ENCODE measurements at regions not wholly inside any gene's neighbourhood (a gene's known extent, or its start where the extent isn't known, plus 50 kb on each side); places are given as distances from the start of the nearest gene placed in this dataset.

DNA sequence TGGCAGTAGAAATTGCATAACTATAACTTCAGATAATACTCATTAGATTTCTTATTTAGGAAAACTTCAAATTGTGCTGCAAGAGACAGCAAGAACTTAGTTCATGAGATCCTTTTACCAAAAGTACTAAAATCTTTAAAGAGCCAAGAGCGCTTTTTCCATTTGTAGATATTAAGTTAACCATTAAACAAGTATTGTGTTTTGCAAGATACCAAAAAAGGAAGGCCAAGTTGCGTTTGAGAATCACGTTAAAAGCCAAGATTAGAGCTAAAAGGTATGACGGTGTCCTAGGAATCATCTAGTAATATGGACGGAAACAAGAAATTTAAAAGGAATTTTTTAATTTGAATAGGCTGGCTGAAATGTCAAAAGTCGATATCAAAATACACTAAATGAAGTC is 361.3 kb upstream of the LYPLAL1 start:
- 98% methylated on average over 4 of the region's 6 CpGs for WGBS
- H3K4me2 ChIP-seq (ENCODE audit: low read length, poor library complexity, severe bottlenecking) = no peak overlapping the region
- H4K8ac ChIP-seq (ENCODE audit: low read length) = no peak overlapping the region
- no peak overlapping the region for H3K4me3 ChIP-seq (ENCODE audit: insufficient read depth in 1 of 2, low read depth in 1 of 2, low read length in 2 of 2)
- no peak overlapping the region for H2BK5ac ChIP-seq (ENCODE audit: low read depth, low read length, poor library complexity, severe bottlenecking)
- H2AFZ ChIP-seq (ENCODE audit: low read depth, low read length) = no peak overlapping the region
- no peak overlapping the region for H3K9ac ChIP-seq (ENCODE audit: low read length)
- no peak overlapping the region for H2AK5ac ChIP-seq (ENCODE audit: low read length, severe bottlenecking)
- H3K27me3 ChIP-seq (ENCODE audit: control insufficient read depth in 1 of 2, insufficient read depth in 1 of 2, low read length in 2 of 2) = no peaks in the 10 kb centered on the region
- no peak overlapping the region for H3K18ac ChIP-seq (ENCODE audit: low read depth in 1 of 2, low read length in 2 of 2)
- no peaks in the 10 kb centered on the region for H3K79me1 ChIP-seq (replicated peaks; ENCODE audit: low read length, poor library complexity, severe bottlenecking)
- peaks cover 1% of the 10 kb centered on the region for H3K4me1 ChIP-seq (ENCODE audit: control insufficient read depth, insufficient read depth, low read depth, low read length)
- H3K14ac ChIP-seq (ENCODE audit: low read length in 2 of 2) = no peak overlapping the region
- no peak overlapping the region for H2BK120ac ChIP-seq (ENCODE audit: low read depth, low read length)
- no peak for DNase-seq
- H2BK12ac ChIP-seq (ENCODE audit: low read length in 2 of 2) = no peak overlapping the region
- H2BK15ac ChIP-seq (ENCODE audit: low read depth, poor library complexity, severe bottlenecking) = no peak overlapping the region
- no peaks in the 10 kb centered on the region for H3K36me3 ChIP-seq (ENCODE audit: control insufficient read depth in 1 of 2, insufficient read depth in 2 of 2, low read depth in 1 of 2, low read length in 2 of 2)
- no peak overlapping the region for H3K4ac ChIP-seq (ENCODE audit: low read depth in 1 of 2, low read length in 2 of 2)
- no peak overlapping the region for H3K23ac ChIP-seq (ENCODE audit: low read length in 2 of 2)
- no peak overlapping the region for H4K91ac ChIP-seq (ENCODE audit: low read length)
- no peak overlapping the region for H3K27ac ChIP-seq (ENCODE audit: low read length, poor library complexity, severe bottlenecking)
- no peaks in the 10 kb centered on the region for H3K9me3 ChIP-seq (ENCODE audit: control insufficient read depth, low read length)

DNA sequence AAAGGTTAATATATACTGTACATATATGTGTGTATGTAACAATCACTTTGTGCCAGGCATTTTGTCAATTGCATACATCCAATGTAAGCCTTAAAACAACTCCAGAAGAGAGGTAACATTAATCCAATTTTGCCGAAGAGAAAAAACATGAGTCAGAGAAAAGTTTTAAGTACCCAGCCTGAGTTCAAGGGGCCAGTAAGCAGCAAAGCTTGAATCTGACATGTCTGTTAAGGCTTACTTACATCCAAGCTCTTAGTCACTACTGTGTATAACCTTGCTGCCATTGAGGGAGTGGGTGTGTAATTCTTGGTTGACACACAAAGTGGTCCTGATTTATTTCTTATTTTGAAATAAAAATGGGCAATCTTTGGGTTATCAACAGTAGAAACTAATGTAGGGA is 360.4 kb upstream of the LYPLAL1 start:
- Histone ChIP-seq H4K8ac (ENCODE audit: low read length) (no peak overlapping the region), H3K27ac (ENCODE audit: low read length, poor library complexity, severe bottlenecking) (no peak overlapping the region)
- 0% methylated on average over 1 of the region's 1 CpG for WGBS

DNA sequence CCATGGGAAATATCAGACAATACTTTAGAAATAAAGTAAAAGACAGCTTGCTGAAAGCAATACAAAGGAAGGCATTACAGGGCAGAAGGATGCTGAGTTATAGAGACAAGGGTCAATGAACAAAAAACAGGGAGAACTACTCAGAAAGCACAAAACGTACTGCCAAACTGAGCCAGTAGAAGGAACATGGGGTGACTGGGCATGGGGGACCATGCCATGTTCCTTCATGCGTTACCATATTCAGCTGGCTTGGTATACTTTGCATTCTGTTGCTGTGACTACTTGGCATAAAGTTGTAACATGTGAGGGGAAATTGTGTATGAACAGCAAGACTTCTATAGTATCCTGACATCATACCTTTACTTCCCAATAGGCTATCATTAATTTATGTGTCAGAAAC is 358.6 kb upstream of the LYPLAL1 start:
- Histone ChIP-seq H3K27me3 (ENCODE audit: control insufficient read depth in 1 of 2, insufficient read depth in 1 of 2, low read length in 2 of 2) (no peaks in the 10 kb centered on the region), H3K27ac (ENCODE audit: low read length, poor library complexity, severe bottlenecking) (no peak overlapping the region), H3K4me2 (ENCODE audit: low read length, poor library complexity, severe bottlenecking) (no peak overlapping the region), H2BK12ac (ENCODE audit: low read length in 2 of 2) (no peak overlapping the region), H2BK120ac (ENCODE audit: low read depth, low read length) (no peak overlapping the region), H4K91ac (ENCODE audit: low read length) (no peak overlapping the region), H2AK5ac (ENCODE audit: low read length, severe bottlenecking) (no peak overlapping the region), H3K9me3 (ENCODE audit: control insufficient read depth, low read length) (no peaks in the 10 kb centered on the region), H3K4me1 (ENCODE audit: control insufficient read depth, insufficient read depth, low read depth, low read length) (peaks cover 1% of the 10 kb centered on the region), H3K9ac (ENCODE audit: low read length) (no peak overlapping the region), H3K18ac (ENCODE audit: low read depth in 1 of 2, low read length in 2 of 2) (no peak overlapping the region), H2AFZ (ENCODE audit: low read depth, low read length) (no peak overlapping the region), H3K4me3 (ENCODE audit: insufficient read depth in 1 of 2, low read depth in 1 of 2, low read length in 2 of 2) (no peak overlapping the region), H4K8ac (ENCODE audit: low read length) (no peak overlapping the region), H3K23ac (ENCODE audit: low read length in 2 of 2) (no peak overlapping the region), H2BK5ac (ENCODE audit: low read depth, low read length, poor library complexity, severe bottlenecking) (no peak overlapping the region), H3K79me1 (replicated peaks; ENCODE audit: low read length, poor library complexity, severe bottlenecking) (no peaks in the 10 kb centered on the region), H2BK15ac (ENCODE audit: low read depth, poor library complexity, severe bottlenecking) (no peak overlapping the region), H3K4ac (ENCODE audit: low read depth in 1 of 2, low read length in 2 of 2) (no peak overlapping the region), H3K14ac (ENCODE audit: low read length in 2 of 2) (no peak overlapping the region), H3K36me3 (ENCODE audit: control insufficient read depth in 1 of 2, insufficient read depth in 2 of 2, low read depth in 1 of 2, low read length in 2 of 2) (no peaks in the 10 kb centered on the region)
- WGBS = 70% methylated on average over 1 of the region's 2 CpGs
- no peak for DNase-seq

More for the DNA sequence above, 360.4 kb upstream of the LYPLAL1 start:
- H3K18ac ChIP-seq (ENCODE audit: low read depth in 1 of 2, low read length in 2 of 2) = no peak overlapping the region
- no peak overlapping the region for H4K91ac ChIP-seq (ENCODE audit: low read length)
- no peaks in the 10 kb centered on the region for H3K9me3 ChIP-seq (ENCODE audit: control insufficient read depth, low read length)
- H3K9ac ChIP-seq (ENCODE audit: low read length) = no peak overlapping the region
- H3K14ac ChIP-seq (ENCODE audit: low read length in 2 of 2) = no peak overlapping the region
- no peak overlapping the region for H2BK5ac ChIP-seq (ENCODE audit: low read depth, low read length, poor library complexity, severe bottlenecking)
- no peak overlapping the region for H3K4ac ChIP-seq (ENCODE audit: low read depth in 1 of 2, low read length in 2 of 2)
- H3K4me1 ChIP-seq (ENCODE audit: control insufficient read depth, insufficient read depth, low read depth, low read length) = peaks cover 1% of the 10 kb centered on the region
- H2BK15ac ChIP-seq (ENCODE audit: low read depth, poor library complexity, severe bottlenecking) = no peak overlapping the region
- peak; percentile 73 for DNase-seq
- H2BK120ac ChIP-seq (ENCODE audit: low read depth, low read length) = no peak overlapping the region
- H2AK5ac ChIP-seq (ENCODE audit: low read length, severe bottlenecking) = no peak overlapping the region
- no peak overlapping the region for H3K23ac ChIP-seq (ENCODE audit: low read length in 2 of 2)
- H3K36me3 ChIP-seq (ENCODE audit: control insufficient read depth in 1 of 2, insufficient read depth in 2 of 2, low read depth in 1 of 2, low read length in 2 of 2) = no peaks in the 10 kb centered on the region
- H3K4me2 ChIP-seq (ENCODE audit: low read length, poor library complexity, severe bottlenecking) = no peak overlapping the region
- no peak overlapping the region for H2AFZ ChIP-seq (ENCODE audit: low read depth, low read length)
- H2BK12ac ChIP-seq (ENCODE audit: low read length in 2 of 2) = no peak overlapping the region
- no peaks in the 10 kb centered on the region for H3K27me3 ChIP-seq (ENCODE audit: control insufficient read depth in 1 of 2, insufficient read depth in 1 of 2, low read length in 2 of 2)
- H3K79me1 ChIP-seq (replicated peaks; ENCODE audit: low read length, poor library complexity, severe bottlenecking) = no peaks in the 10 kb centered on the region
- H3K4me3 ChIP-seq (ENCODE audit: insufficient read depth in 1 of 2, low read depth in 1 of 2, low read length in 2 of 2) = no peak overlapping the region

DNA sequence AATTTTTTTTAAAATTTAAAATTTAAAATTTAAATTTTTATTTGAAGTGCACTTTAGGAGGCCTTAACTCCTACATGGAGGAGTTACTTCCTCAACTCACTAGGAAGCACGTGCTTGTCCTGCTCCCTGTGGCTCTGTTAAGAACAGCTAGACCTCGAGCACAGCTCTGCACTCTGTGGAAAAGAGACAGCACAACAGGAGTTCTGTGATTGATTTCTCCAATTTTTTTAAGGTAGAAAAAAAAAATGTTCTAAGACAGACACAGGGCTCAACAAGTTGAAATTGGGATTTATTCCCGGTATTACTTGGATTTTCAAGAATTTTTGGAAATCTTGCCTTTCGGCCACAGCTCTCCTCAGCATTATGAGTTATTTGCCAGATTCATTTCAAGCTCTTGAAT is 356.6 kb upstream of the LYPLAL1 start:
- no peak for DNase-seq
- Histone ChIP-seq H3K9ac (ENCODE audit: low read length) (no peak overlapping the region), H3K79me1 (replicated peaks; ENCODE audit: low read length, poor library complexity, severe bottlenecking) (no peaks in the 10 kb centered on the region), H2AFZ (ENCODE audit: low read depth, low read length) (no peak overlapping the region), H3K4me2 (ENCODE audit: low read length, poor library complexity, severe bottlenecking) (no peak overlapping the region), H3K27me3 (ENCODE audit: control insufficient read depth in 1 of 2, insufficient read depth in 1 of 2, low read length in 2 of 2) (no peaks in the 10 kb centered on the region), H2AK5ac (ENCODE audit: low read length, severe bottlenecking) (no peak overlapping the region), H3K14ac (ENCODE audit: low read length in 2 of 2) (no peak overlapping the region), H4K91ac (ENCODE audit: low read length) (no peak overlapping the region), H4K8ac (ENCODE audit: low read length) (no peak overlapping the region), H3K27ac (ENCODE audit: low read length, poor library complexity, severe bottlenecking) (no peak overlapping the region), H2BK5ac (ENCODE audit: low read depth, low read length, poor library complexity, severe bottlenecking) (no peak overlapping the region), H3K18ac (ENCODE audit: low read depth in 1 of 2, low read length in 2 of 2) (no peak overlapping the region), H3K36me3 (ENCODE audit: control insufficient read depth in 1 of 2, insufficient read depth in 2 of 2, low read depth in 1 of 2, low read length in 2 of 2) (no peaks in the 10 kb centered on the region), H2BK120ac (ENCODE audit: low read depth, low read length) (no peak overlapping the region), H2BK15ac (ENCODE audit: low read depth, poor library complexity, severe bottlenecking) (no peak overlapping the region), H3K4ac (ENCODE audit: low read depth in 1 of 2, low read length in 2 of 2) (no peak overlapping the region), H2BK12ac (ENCODE audit: low read length in 2 of 2) (no peak overlapping the region), H3K23ac (ENCODE audit: low read length in 2 of 2) (no peak overlapping the region), H3K4me1 (ENCODE audit: control insufficient read depth, insufficient read depth, low read depth, low read length) (peaks cover 1% of the 10 kb centered on the region), H3K9me3 (ENCODE audit: control insufficient read depth, low read length) (no peaks in the 10 kb centered on the region), H3K4me3 (ENCODE audit: insufficient read depth in 1 of 2, low read depth in 1 of 2, low read length in 2 of 2) (no peak overlapping the region)
- WGBS = 88% methylated on average over 4 of the region's 4 CpGs

All from mesenchymal stem cell (in vitro differentiated cells and primary cell).